Peyer's patch (tissue), 4 donors: ENCODE measurements at regions not wholly inside any gene's neighbourhood (a gene's known extent, or its start where the extent isn't known, plus 50 kb on each side); places are given as distances from the start of the nearest gene placed in this dataset.

Source experiments
- CTCF ChIP-seq, 6 experiments: fragments of 450-650 bp in 4 of 6; fragments of 200-600 bp in 2 of 6; sonication (generic) in 1 of 6; IDR thresholded peaks; one replicate each; pipeline ENCODE4 v1.5.1; 2017 to 2019; ENCODE audit warnings: antibody characterized with exemption in 6 of 6, mild to moderate bottlenecking in 3 of 6, moderate library complexity in 1 of 6
- POLR2A ChIP-seq, 2 donors: fragments of 450-650 bp; IDR thresholded peaks; one replicate each; pipeline ENCODE4 v1.5.1; 2017; ENCODE audit warnings: antibody characterized with exemption in 2 of 2, mild to moderate bottlenecking in 2 of 2, moderate library complexity in 2 of 2

GRCh38 chr12:91817517-91817916 lies 328.1 kb downstream of the BTG1 start:
- no peak for TF ChIP-seq CTCF (IDR thresholded peaks at IDR 0.05)
- TF ChIP-seq POLR2A (IDR thresholded peaks at IDR 0.05): no peak
